Right lobe of liver (tissue), 6 donors: ENCODE measurements at regions not wholly inside any gene's neighbourhood (a gene's known extent, or its start where the extent isn't known, plus 50 kb on each side); places are given as distances from the start of the nearest gene placed in this dataset.
A peak's percentile ranks its signal among the peaks of the same experiment; 100 is the strongest.

ENCODE experiments used
- ATAC-seq, 4 donors: fragments of 200-7000 bp; cut with Tn5 transposase; one replicate each; pipeline ENCODE4 v1.9.1; 2020; ENCODE audit warnings: mild to moderate bottlenecking in 4 of 4, moderate library complexity in 4 of 4
- DNase-seq, 3 donors: peaks; one replicate each; pipeline ENCODE4 v3.0.0-alpha.2; 2020
- H3K27ac ChIP-seq, 3 donors: fragments of 200-600 bp; one replicate each; pipeline ENCODE4 v1.8.0; 2022
- H3K27me3 ChIP-seq, 2 donors: fragments of 200-600 bp; one replicate each; pipeline ENCODE4 v1.8.0; 2022
- H3K36me3 ChIP-seq, 4 donors: fragments of 200-600 bp; sonication (generic) in 1 of 4; one replicate each; pipeline versions ENCODE4 v1.5.1 to v1.8.0; 2017 to 2022; ENCODE audit warnings: control low read depth in 1 of 4
- H3K4me1 ChIP-seq, 4 donors: fragments of 200-600 bp; sonication (generic) in 1 of 4; one replicate each; pipeline versions ENCODE4 v1.5.1 to v1.8.0; 2017 to 2022; ENCODE audit warnings: control low read depth in 1 of 4
- H3K4me3 ChIP-seq, 3 donors: fragments of 200-600 bp; one replicate each; pipeline ENCODE4 v1.8.0; 2022
- H3K9me3 ChIP-seq, 4 donors: fragments of 200-600 bp; sonication (generic) in 1 of 4; one replicate each; pipeline versions ENCODE4 v1.5.1 to v1.8.0; 2017 to 2022; ENCODE audit warnings: control low read depth in 1 of 4
- POLR2A ChIP-seq: fragments of 450-650 bp; IDR thresholded peaks from one replicate; pipeline ENCODE4 v1.6.1; 2017; ENCODE audit warnings: antibody characterized with exemption, mild to moderate bottlenecking
- WGBS: methylation state at CpG from one replicate; pipeline ENCODE4 v1.1.6; 2018; ENCODE audit warnings: low coverage, low lambda C conversion rate; ENCODE audit not compliant: insufficient coverage; ENCODE audit errors: missing lambda C conversion rate; 5-methylcytosine and 5-hydroxymethylcytosine counted together
- intact Hi-C, 2 donors: fragments of 100-400 bp; cut with DNase I; formaldehyde crosslinking; loops; one replicate each; pipeline versions ENCODE4 v1.11.2 to v1.14.1; 2022
- TF ChIP-seq, protein P1 (sequence below), 4 donors: fragments of 200-600 bp in 3 of 4; fragments of 450-650 bp in 1 of 4; IDR thresholded peaks; one replicate each; pipeline versions ENCODE4 v1.5.1 to v1.8.0; 2016 to 2022; ENCODE audit warnings: antibody characterized with exemption in 4 of 4, mild to moderate bottlenecking in 2 of 4
- donor health status: DM: no; HTN: yes; CAD: no.
- donor health status: DM: no; HTN: no; CAD: no.
- donor health status: DM: no; HTN: no; CAD: no.
- donor health status: DM: no; HTN: yes; CAD: no.
- donor health status: DM: no; HTN: yes; CAD: no.

DNA sequence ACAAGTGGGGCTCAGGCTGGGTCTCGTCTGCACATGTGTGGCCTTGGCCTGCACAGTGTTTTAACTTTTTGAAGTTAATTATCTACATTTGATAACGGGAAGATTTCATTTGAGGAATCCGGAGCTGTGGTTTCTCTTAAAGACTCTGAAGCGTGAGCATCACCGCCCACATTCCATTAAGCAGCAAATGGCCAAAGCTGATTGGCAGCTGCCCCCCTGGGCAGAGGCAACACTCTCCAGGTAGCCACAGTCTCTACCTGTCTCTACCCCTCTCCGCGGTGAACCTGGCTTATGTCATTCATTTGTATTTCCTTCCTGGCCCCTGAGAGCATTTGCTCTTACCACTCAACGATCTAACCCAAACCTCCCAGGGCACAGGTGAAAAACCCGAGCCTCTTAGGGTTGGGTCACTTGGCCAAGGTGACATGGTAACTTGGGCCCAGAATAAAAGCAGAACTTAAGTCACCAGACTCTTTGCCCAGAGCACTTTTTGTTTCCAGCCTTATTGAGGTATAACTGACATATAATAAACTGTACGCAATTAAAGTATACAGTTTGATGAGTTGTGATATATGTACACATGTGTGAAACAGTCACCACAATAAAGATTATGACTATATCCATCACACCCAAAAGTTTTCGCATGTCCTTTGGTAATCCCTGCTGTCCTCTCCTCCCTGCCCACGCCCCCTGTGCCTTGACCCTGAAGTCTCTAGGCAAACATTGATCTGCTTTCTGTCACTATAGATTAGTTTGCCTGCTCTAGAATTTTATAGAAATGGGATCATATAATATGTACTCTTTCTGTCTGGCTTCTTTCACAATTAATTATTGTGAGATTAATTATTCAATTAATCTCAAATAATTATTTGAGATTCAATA, 245.7 kb upstream of the HES1 start:
- intact Hi-C loops: no loop called here
- ATAC-seq: no peak
- 86% methylated on average over 8 of the region's 12 CpGs for WGBS

DNA sequence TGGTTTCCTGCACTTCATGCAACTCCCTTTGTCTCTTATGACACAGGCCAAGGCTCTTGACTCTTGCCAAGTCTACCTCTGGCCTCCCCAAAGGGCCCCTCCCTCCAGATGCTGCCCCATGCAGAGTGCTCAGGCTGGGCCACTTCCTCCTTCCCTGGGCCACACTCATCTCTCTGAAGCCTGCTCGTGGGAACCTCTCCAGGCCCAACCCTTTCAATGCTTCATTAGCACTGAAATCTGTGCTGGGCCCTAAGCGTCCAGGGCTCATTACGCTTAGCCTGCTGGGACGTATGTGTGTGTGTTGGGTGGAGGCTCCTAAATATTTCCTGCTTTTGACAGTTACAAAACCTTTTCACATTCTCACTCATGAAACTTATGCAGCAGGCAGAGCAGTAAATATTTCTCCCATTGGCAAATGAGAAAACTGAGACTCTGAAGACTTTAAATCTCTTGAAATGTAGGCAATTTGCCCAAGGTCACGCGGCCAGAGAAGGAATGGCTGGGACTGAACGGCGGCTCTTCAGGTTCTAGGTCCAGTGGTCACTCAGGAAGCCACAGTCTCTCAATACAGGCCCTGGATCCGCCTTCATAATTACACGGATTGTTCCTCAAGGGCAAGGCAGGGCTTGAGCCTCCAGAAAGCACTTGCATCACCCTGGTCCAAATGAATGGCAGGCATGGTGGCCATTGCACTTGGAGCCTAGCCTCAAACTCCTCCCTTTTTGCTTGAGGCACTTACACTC, 241.7 kb upstream of the HES1 start:
- H3K27ac ChIP-seq: no peak overlapping the region
- TF ChIP-seq, protein P1, sequence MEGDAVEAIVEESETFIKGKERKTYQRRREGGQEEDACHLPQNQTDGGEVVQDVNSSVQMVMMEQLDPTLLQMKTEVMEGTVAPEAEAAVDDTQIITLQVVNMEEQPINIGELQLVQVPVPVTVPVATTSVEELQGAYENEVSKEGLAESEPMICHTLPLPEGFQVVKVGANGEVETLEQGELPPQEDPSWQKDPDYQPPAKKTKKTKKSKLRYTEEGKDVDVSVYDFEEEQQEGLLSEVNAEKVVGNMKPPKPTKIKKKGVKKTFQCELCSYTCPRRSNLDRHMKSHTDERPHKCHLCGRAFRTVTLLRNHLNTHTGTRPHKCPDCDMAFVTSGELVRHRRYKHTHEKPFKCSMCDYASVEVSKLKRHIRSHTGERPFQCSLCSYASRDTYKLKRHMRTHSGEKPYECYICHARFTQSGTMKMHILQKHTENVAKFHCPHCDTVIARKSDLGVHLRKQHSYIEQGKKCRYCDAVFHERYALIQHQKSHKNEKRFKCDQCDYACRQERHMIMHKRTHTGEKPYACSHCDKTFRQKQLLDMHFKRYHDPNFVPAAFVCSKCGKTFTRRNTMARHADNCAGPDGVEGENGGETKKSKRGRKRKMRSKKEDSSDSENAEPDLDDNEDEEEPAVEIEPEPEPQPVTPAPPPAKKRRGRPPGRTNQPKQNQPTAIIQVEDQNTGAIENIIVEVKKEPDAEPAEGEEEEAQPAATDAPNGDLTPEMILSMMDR (IDR thresholded peaks at IDR 0.05): no peak
- TF ChIP-seq POLR2A: no peak
- intact Hi-C loops: no loop called here
- no peaks in the 10 kb centered on the region for H3K36me3 ChIP-seq
- H3K27me3 ChIP-seq: no peaks in the 10 kb centered on the region
- ATAC-seq (peak in 3 of 4 donors; percentile 19 to 43 (median 40)), DNase-seq (no peak)
- 78% methylated on average over 9 of the region's 10 CpGs for WGBS
- no peaks in the 10 kb centered on the region for H3K9me3 ChIP-seq
- H3K4me1 ChIP-seq: no peaks in the 10 kb centered on the region
- no peak overlapping the region for H3K4me3 ChIP-seq

More for the DNA sequence above, 245.7 kb upstream of the HES1 start:
- H3K27ac ChIP-seq: no peak overlapping the region
- TF ChIP-seq, protein P1 (IDR thresholded peaks at IDR 0.05): no peak
- TF ChIP-seq POLR2A: no peak
- H3K9me3 ChIP-seq: no peaks in the 10 kb centered on the region
- H3K36me3 ChIP-seq: no peaks in the 10 kb centered on the region
- no peaks in the 10 kb centered on the region for H3K4me1 ChIP-seq
- no peaks in the 10 kb centered on the region for H3K27me3 ChIP-seq
- H3K4me3 ChIP-seq: no peak overlapping the region
- DNase-seq: no peak

GRCh38 chr3:193895409-193895808, 240.5 kb upstream of the HES1 start:
- H3K4me3 ChIP-seq: no peak overlapping the region
- intact Hi-C loops: no loop called here
- DNase-seq (no peak), ATAC-seq (no peak)
- no peak for TF ChIP-seq POLR2A
- TF ChIP-seq, protein P1 (IDR thresholded peaks at IDR 0.05): no peak
- 69% methylated on average over 3 of the region's 4 CpGs for WGBS
- H3K9me3 ChIP-seq: no peaks in the 10 kb centered on the region
- H3K36me3 ChIP-seq: no peaks in the 10 kb centered on the region
- H3K27me3 ChIP-seq: no peaks in the 10 kb centered on the region
- H3K27ac ChIP-seq: no peak overlapping the region
- H3K4me1 ChIP-seq: no peaks in the 10 kb centered on the region

GRCh38 chr3:193896419-193896818, 239.5 kb upstream of the HES1 start:
- no peak overlapping the region for H3K4me3 ChIP-seq
- no peaks in the 10 kb centered on the region for H3K36me3 ChIP-seq
- H3K4me1 ChIP-seq: no peaks in the 10 kb centered on the region
- TF ChIP-seq, protein P1 (IDR thresholded peaks at IDR 0.05): no peak
- TF ChIP-seq POLR2A: no peak
- no peaks in the 10 kb centered on the region for H3K27me3 ChIP-seq
- no peak for DNase-seq
- WGBS: 87% methylated on average over 6 of the region's 7 CpGs
- H3K27ac ChIP-seq: no peak overlapping the region
- ATAC-seq: no peak
- no peaks in the 10 kb centered on the region for H3K9me3 ChIP-seq
- intact Hi-C loops: no loop called here
